CD4-positive, CD25-positive, alpha-beta regulatory T cell (primary cell): ENCODE measurements at regions not wholly inside any gene's neighbourhood (a gene's known extent, or its start where the extent isn't known, plus 50 kb on each side); places are given as distances from the start of the nearest gene placed in this dataset.

Experiments
- ATAC-seq, 2 donors: fragments of 150-1000 bp; cut with Tn5 transposase; one replicate each; pipeline ENCODE4 v1.10.0; 2021; ENCODE audit warnings: low read depth in 2 of 2, moderate number of reproducible peaks in 2 of 2, moderate library complexity in 1 of 2
- DNase-seq, 3 donors: peaks; one replicate each; pipeline versions ENCODE4 v3.0.0 to v3.0.0-alpha.2; 2012 to 2022; ENCODE audit warnings: mixed read lengths in 1 of 3
- H3K27ac ChIP-seq: one replicate; pipeline ENCODE4 v1.7.0; 2013; ENCODE audit warnings: mild to moderate bottlenecking, low read length; ENCODE audit not compliant: insufficient read depth, poor library complexity, severe bottlenecking
- H3K27me3 ChIP-seq: one replicate; pipeline ENCODE4 v1.7.0; 2013; ENCODE audit warnings: low read length; ENCODE audit not compliant: control insufficient read depth, insufficient read depth
- H3K36me3 ChIP-seq: one replicate; pipeline ENCODE4 v1.7.0; 2013; ENCODE audit warnings: mild to moderate bottlenecking, low read length, moderate library complexity; ENCODE audit not compliant: control insufficient read depth, insufficient read depth
- H3K4me1 ChIP-seq: 2 replicates; pipeline ENCODE4 v1.7.0; 2013; ENCODE audit warnings: mild to moderate bottlenecking, low read length; ENCODE audit not compliant: insufficient read depth, control insufficient read depth, poor library complexity, severe bottlenecking
- H3K4me3 ChIP-seq: one replicate; pipeline ENCODE4 v1.7.0; 2013; ENCODE audit warnings: low read depth, mild to moderate bottlenecking, low read length, moderate library complexity
- H3K9me3 ChIP-seq, 2 experiments: 1 replicate in 1 of 2; 2 replicates in 1 of 2; pipeline ENCODE4 v1.7.0; 2013; ENCODE audit warnings: low read length in 2 of 2, mild to moderate bottlenecking in 1 of 2, moderate library complexity in 1 of 2; ENCODE audit not compliant: control insufficient read depth in 2 of 2
- H3K27ac Mint-ChIP-seq, 3 donors: one replicate each; pipeline ENCODE4 v1.8.0; 2020 to 2022; ENCODE audit warnings: mild to moderate bottlenecking in 3 of 3, mixed read lengths in 3 of 3, moderate library complexity in 2 of 3
- H3K27me3 Mint-ChIP-seq: one replicate; pipeline ENCODE4 v1.8.0; 2022; ENCODE audit warnings: mild to moderate bottlenecking, mixed read lengths
- H3K36me3 Mint-ChIP-seq: one replicate; pipeline ENCODE4 v1.8.0; 2020; ENCODE audit warnings: mixed read lengths
- H3K4me1 Mint-ChIP-seq, 4 donors: one replicate each; pipeline ENCODE4 v1.8.0; 2020 to 2022; ENCODE audit warnings: mixed read lengths in 4 of 4, mild to moderate bottlenecking in 1 of 4
- H3K4me3 Mint-ChIP-seq, 4 donors: one replicate each; pipeline ENCODE4 v1.8.0; 2020 to 2022; ENCODE audit warnings: mild to moderate bottlenecking in 4 of 4, mixed read lengths in 4 of 4, moderate library complexity in 3 of 4
- H3K9me3 Mint-ChIP-seq, 7 donors: one replicate each; pipeline ENCODE4 v1.8.0; 2020 to 2022; ENCODE audit warnings: mixed read lengths in 7 of 7, mild to moderate bottlenecking in 3 of 7, moderate library complexity in 2 of 7

- no peak for DNase-seq
- no peaks in the 10 kb centered on the region for H3K4me1 ChIP-seq
- Mint-ChIP-seq H3K27ac (no peak overlapping the region), H3K9me3 (peaks cover 0 to 5% (median 0%) of the 10 kb centered on the region in 7 donors), H3K36me3 (no peaks in the 10 kb centered on the region), H3K27me3 (no peaks in the 10 kb centered on the region), H3K4me3 (no peak overlapping the region), H3K4me1 (no peaks in the 10 kb centered on the region)
- ATAC-seq: no peak
- H3K36me3 ChIP-seq: no peaks in the 10 kb centered on the region
- H3K4me3 ChIP-seq: no peak overlapping the region
- H3K27me3 ChIP-seq: no peaks in the 10 kb centered on the region
- H3K9me3 ChIP-seq: no peaks in the 10 kb centered on the region
- H3K27ac ChIP-seq: no peak overlapping the region
Measured at GRCh38 chr18:37624318-37624717, 58.7 kb upstream of the CELF4 start.

GRCh38 chr18:37619964-37620363, 54.4 kb upstream of the CELF4 start:
- Histone ChIP-seq H3K27me3 (no peaks in the 10 kb centered on the region), H3K9me3 (no peaks in the 10 kb centered on the region), H3K36me3 (no peaks in the 10 kb centered on the region), H3K4me1 (no peaks in the 10 kb centered on the region), H3K4me3 (no peak overlapping the region), H3K27ac (no peak overlapping the region)
- DNase-seq (no peak), ATAC-seq (no peak)
- H3K27me3 Mint-ChIP-seq: no peaks in the 10 kb centered on the region
- peaks cover 0 to 5% (median 2%) of the 10 kb centered on the region in 7 donors for H3K9me3 Mint-ChIP-seq
- no peaks in the 10 kb centered on the region for H3K4me1 Mint-ChIP-seq
- H3K27ac Mint-ChIP-seq: no peak overlapping the region
- no peaks in the 10 kb centered on the region for H3K36me3 Mint-ChIP-seq
- H3K4me3 Mint-ChIP-seq: no peak overlapping the region

GRCh38 chr18:37617623-37618022, 52.0 kb upstream of the CELF4 start:
- no peaks in the 10 kb centered on the region for H3K36me3 ChIP-seq
- DNase-seq: no peak
- no peak overlapping the region for H3K4me3 Mint-ChIP-seq
- no peak overlapping the region for H3K27ac ChIP-seq
- H3K4me3 ChIP-seq: no peak overlapping the region
- H3K9me3 ChIP-seq: no peaks in the 10 kb centered on the region
- no peaks in the 10 kb centered on the region for H3K4me1 ChIP-seq
- H3K27me3 Mint-ChIP-seq: no peaks in the 10 kb centered on the region
- H3K36me3 Mint-ChIP-seq: no peaks in the 10 kb centered on the region
- H3K4me1 Mint-ChIP-seq: no peaks in the 10 kb centered on the region
- ATAC-seq: no peak
- no peak overlapping the region for H3K27ac Mint-ChIP-seq
- peaks cover 0 to 4% (median 1%) of the 10 kb centered on the region in 7 donors for H3K9me3 Mint-ChIP-seq
- no peaks in the 10 kb centered on the region for H3K27me3 ChIP-seq
